GM10248 (cell line): ENCODE measurements at regions not wholly inside any gene's neighbourhood (a gene's known extent, or its start where the extent isn't known, plus 50 kb on each side); places are given as distances from the start of the nearest gene placed in this dataset.
A peak's percentile ranks its signal among the peaks of the same experiment; 100 is the strongest.

ENCODE experiments used
- CTCF ChIA-PET: fragments of 300-600 bp; sonication (Branson Sonifier 250); formaldehyde crosslinking; extraction: SDS; loops from one replicate; lab custom pipeline; 2021; ENCODE audit warnings: antibody characterized with exemption; lab: Yijun Ruan, JAX
- POLR2A ChIA-PET: fragments of 350-650 bp; sonication (Branson Sonifier 250); formaldehyde crosslinking; extraction: SDS; loops from one replicate; lab custom pipeline; 2020; ENCODE audit warnings: antibody characterized with exemption; lab: Yijun Ruan, JAX
- DNase-seq: peaks from one replicate; pipeline ENCODE4 v3.0.0; 2012; ENCODE audit errors: extremely low spot score
- TF ChIP-seq, protein P1 (sequence below): IDR thresholded peaks from 2 replicates; pipeline ENCODE4 v1.5.1; 2012; ENCODE audit warnings: mild to moderate bottlenecking, low read depth; ENCODE audit errors: extremely low read depth, missing control alignments, control extremely low read depth

DNA sequence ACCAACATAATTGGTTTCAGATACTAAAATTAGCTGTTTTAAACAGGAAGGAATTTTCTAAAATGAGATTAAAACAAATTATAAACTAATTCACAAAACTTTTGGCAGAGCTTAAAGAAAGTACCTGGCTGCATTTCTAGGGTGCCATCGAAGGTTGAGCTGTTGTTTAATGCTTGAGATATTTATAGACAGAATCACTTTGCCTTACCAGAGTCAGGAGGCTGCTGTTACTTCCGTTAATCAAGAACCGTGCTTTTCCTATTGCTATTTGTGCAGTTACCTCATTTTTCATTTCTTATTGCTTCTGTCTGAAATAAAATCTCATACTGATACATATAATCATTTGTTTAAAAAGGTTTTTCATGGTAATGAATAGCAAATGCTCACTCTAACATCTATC is 242.9 kb downstream of the TECRL start:
- DNase-seq, result no peak
- TF ChIP-seq, protein P1, sequence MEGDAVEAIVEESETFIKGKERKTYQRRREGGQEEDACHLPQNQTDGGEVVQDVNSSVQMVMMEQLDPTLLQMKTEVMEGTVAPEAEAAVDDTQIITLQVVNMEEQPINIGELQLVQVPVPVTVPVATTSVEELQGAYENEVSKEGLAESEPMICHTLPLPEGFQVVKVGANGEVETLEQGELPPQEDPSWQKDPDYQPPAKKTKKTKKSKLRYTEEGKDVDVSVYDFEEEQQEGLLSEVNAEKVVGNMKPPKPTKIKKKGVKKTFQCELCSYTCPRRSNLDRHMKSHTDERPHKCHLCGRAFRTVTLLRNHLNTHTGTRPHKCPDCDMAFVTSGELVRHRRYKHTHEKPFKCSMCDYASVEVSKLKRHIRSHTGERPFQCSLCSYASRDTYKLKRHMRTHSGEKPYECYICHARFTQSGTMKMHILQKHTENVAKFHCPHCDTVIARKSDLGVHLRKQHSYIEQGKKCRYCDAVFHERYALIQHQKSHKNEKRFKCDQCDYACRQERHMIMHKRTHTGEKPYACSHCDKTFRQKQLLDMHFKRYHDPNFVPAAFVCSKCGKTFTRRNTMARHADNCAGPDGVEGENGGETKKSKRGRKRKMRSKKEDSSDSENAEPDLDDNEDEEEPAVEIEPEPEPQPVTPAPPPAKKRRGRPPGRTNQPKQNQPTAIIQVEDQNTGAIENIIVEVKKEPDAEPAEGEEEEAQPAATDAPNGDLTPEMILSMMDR, result no peak
- ChIA-PET CTCF (interaction anchor here (1.0 to 2.7 kb wide), 3 partner anchors 8 to 29 kb away, joined by 3 to 9 read pairs (median 3); no protein-coding TSS in a partner anchor), POLR2A (no interaction called here)

DNA sequence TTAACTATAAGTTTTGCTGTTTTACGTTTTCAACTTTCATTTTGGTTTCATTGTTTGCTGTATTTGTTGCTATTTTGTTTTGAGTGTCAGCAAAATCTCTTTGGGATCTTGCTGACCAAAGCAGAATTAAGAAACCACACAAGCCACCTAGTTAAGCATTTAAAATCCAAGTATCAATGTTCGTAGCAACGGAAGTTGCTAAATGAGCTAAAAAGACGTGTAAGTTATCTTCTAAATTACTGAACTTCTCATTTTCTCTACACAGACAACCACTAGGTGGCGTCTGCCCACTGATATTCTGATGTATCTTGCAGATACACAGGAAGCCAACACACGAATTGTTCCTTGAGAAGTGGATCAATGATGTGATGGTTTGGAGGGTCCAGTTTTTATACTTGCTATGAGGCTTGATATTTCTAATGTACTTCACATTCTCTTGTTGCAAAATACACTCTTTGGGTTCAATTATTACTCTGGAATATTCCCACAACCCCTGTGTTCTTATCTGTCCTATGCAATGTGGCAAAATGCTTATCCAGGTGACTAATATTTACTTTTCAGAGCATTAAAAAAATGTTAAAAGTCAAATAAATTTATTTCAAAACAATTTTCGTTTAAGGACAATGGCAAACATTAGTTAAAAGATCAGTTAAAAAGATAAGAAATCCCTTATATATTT is 250.5 kb downstream of the TECRL start:
- ChIA-PET CTCF (interaction anchor here (0.6 to 2.8 kb wide), 8 partner anchors 9 to 382 kb away, joined by 3 to 17 read pairs (median 4); no protein-coding TSS in a partner anchor), POLR2A (no interaction called here)
- peak; percentile 36 for DNase-seq
- TF ChIP-seq, protein P1, result peak; percentile 78

DNA sequence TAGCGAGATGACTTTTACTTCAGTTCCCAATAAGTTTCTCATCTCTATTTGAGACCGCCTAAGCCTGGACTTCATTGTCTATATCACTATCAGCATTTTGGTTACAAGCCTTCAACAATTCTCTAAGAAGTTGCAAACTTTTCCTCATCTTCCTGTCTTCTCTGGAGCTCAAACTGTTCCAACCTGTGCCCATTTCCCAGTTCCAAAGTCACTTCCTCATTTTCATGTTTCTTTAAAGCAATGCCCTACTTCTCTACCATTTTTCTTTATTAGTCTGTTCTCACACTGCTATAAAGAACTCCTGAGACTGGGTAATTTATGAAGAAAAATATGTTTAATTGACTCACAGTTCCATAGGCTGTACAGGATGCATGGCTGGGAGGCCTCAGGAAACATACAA is 251.9 kb downstream of the TECRL start:
- ChIA-PET CTCF (interaction anchor here (2.3 kb wide), 1 partner anchor 382 kb away, joined by 18 read pairs; no protein-coding TSS in a partner anchor), POLR2A (no interaction called here)
- no peak for DNase-seq
- TF ChIP-seq, protein P1, result no peak

DNA sequence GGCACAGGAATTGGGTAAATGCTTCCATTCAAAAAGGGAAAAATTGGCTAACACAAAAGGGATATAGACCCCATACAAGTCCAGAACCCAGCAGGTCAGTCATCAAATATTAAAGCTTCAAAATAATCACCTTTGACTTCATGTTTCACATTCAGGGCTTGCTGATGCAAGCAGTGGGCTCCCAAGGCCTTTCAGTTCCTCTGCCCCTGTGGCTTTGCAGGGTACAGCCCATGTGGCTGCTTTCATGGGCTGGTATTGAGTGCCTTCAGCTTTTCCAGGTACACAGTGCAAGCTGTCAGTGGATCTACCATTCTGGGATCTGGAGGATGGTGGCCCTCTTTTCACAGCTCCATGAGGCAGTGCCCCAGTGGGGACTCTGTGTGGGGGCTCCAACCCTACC is 253.0 kb downstream of the TECRL start:
- CTCF ChIA-PET, result interaction anchor here (1.1 to 2.3 kb wide), 6 partner anchors 11 to 385 kb away, joined by 3 to 18 read pairs (median 3); no protein-coding TSS in a partner anchor

DNA sequence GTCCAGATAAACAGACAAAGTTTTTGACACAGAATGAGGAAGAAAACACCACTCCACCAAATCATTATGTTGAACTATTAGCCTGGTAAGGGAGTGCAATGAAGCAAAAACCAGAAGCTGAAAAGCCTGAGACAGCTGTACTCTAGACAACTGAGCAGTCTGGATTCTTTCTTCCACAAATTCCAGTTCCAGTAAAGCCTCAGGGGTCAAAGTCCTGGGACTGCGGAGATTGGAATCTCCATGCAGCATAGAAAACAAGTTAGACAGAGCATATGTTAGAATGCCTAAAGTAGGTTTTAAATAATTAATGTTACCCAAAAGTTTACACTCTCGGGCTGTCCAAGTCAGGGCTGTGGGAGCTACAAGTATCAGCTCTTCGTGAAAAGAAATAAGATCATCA is 263.2 kb downstream of the TECRL start:
- TF ChIP-seq, protein P1, result no peak
- DNase-seq, result no peak
- POLR2A ChIA-PET, result no interaction called here
- CTCF ChIA-PET, result interaction anchor here (1.4 kb wide), 1 partner anchor 12 kb away, joined by 4 read pairs; no protein-coding TSS in a partner anchor

More for the DNA sequence above, 253.0 kb downstream of the TECRL start:
- TF ChIP-seq, protein P1, result no peak
- POLR2A ChIA-PET, result no interaction called here
- no peak for DNase-seq

DNA sequence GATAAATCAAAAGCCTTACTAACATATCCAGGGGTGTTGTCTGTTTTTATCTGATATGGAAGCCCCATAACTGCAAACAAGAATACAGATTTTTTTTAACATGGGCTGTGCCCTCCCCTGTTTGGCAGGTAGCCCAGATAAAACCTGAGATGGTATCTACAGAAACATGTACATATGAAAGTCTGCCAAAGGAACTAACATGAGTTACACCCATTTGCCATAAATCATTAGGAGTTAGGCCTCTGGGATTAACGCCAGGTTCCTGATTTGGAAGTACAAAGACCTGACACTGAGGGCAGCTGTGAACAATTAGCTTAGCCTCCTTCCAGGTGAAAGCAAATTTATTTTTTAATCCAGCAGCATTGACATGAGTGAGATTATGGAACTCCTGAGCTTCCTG is 264.3 kb downstream of the TECRL start:
- POLR2A ChIA-PET, result no interaction called here
- no peak for DNase-seq
- CTCF ChIA-PET, result no interaction called here
- TF ChIP-seq, protein P1, result no peak
